Motor neuron (in vitro differentiated cells): ENCODE measurements at regions not wholly inside any gene's neighbourhood (a gene's known extent, or its start where the extent isn't known, plus 50 kb on each side); places are given as distances from the start of the nearest gene placed in this dataset.
A peak's percentile ranks its signal among the peaks of the same experiment; 100 is the strongest.

Experiments used
- ATAC-seq, 8 experiments: fragments of 200-7000 bp; cut with Tn5 transposase; replicated peaks in 6 of 8; 2 replicates each; pipeline ENCODE4 v1.8.0; 2021; ENCODE audit warnings: mild to moderate bottlenecking in 8 of 8, moderate library complexity in 8 of 8
- H3K27ac ChIP-seq, 2 donors: fragments of 250-450 bp; sonication (Bioruptor Pico); 2 replicates each; pipeline ENCODE4 v1.9.0; 2021; ENCODE audit warnings: antibody characterized with exemption in 2 of 2, mild to moderate bottlenecking in 2 of 2, moderate library complexity in 1 of 2
- H3K4me1 ChIP-seq, 2 donors: fragments of 250-450 bp; sonication (Bioruptor Pico); replicated peaks in 1 of 2; 2 replicates each; pipeline ENCODE4 v1.6.1; 2021; ENCODE audit warnings: antibody characterized with exemption in 2 of 2, mild to moderate bottlenecking in 2 of 2, moderate library complexity in 1 of 2
- H3K4me3 ChIP-seq, 5 donors: fragments of 250-450 bp; sonication (Bioruptor Pico); 2 replicates each; pipeline ENCODE4 v1.9.0; 2021; ENCODE audit warnings: antibody characterized with exemption in 5 of 5, mild to moderate bottlenecking in 5 of 5, moderate library complexity in 4 of 5
- WGBS, 10 experiments: fragments of 450-650 bp; shearing (Covaris generic); methylation state at CpG; one replicate each; pipeline ENCODE4 v1.0.0; 2022; 5-methylcytosine and 5-hydroxymethylcytosine counted together
- in situ Hi-C, 9 experiments: fragments of 400-800 bp; cut with MboI; loops; one replicate each; pipeline ENCODE4 v1.15.0; 2021; ENCODE audit warnings: low sequenced_read_pairs in 9 of 9, low pct_unique_long_range_greater_than_20kb in 2 of 9; ENCODE audit not compliant: unreplicated experiment in 9 of 9

DNA sequence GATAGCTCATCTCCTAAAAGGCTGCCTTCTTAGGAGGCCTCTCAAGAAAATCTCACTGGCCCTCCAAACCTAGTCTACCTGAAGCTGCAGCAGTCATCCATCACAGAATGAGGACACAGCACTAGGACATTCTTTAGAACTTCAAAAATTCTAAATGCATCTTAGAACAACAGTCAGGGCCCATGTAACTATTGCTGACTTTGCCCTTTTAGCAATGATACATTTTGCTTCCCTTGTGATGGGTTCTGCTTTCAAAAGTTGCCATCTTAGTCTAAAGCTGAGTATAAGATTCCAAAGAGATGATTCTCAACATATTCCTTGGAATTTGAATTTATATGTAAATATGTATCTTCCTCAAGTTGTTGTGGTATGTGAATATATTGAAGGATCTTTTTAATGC, 793.0 kb downstream of the RAB28 start:
- in situ Hi-C loops, result no loop called here
- H3K4me3 ChIP-seq, result no peak overlapping the region
- H3K4me1 ChIP-seq, result no peaks in the 10 kb centered on the region
- no peak overlapping the region for H3K27ac ChIP-seq
- no peak for ATAC-seq

DNA sequence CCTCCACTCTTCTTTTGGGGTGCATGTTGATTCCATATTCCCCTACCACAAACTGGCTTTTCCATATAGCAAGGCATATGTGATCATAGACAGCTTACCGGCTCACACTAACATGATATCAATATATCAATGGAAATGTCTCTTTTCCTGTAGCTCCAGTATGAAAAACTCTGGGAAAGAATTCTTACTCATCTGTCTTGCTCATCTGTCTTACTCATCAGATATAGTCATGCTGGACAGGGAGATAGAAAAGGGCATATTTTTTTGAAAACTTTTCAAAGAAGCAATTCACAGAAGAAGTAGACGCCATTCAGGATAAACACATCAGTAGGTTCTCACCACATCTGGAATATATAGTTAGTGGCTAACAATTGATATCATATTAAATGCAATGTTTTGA, 794.7 kb downstream of the RAB28 start:
- 38 to 100% (median 67%) methylated on average over 1 to 2 of the region's 2 CpGs; no CpG with 5 or more reads in 1 of the 10 experiments for WGBS, 10 experiments
- no peaks in the 10 kb centered on the region for H3K4me1 ChIP-seq
- no peak overlapping the region for H3K27ac ChIP-seq
- H3K4me3 ChIP-seq, result no peak overlapping the region
- peak in 1 of 8 experiments; percentile 24 for ATAC-seq
- in situ Hi-C loops, result no loop called here

DNA sequence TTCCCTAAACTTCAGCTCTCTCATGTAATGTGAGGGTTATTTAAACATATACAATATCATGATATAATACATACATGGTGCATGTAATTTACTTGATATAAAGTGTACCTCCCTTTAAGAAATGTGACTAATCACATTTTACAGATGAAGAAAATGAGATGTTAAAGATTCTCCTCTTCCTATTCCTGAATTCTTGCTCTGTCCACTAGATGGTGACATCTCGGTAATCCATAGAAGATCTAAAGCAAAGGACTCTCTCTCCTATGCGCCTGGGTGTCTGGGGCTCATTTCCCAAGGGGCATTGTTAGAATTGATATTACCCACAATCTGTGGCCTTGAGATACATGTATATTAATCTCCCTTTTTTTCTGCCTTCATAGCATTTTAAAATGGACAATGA, 804.9 kb downstream of the RAB28 start:
- no peak overlapping the region for H3K27ac ChIP-seq
- no peak overlapping the region for H3K4me3 ChIP-seq
- no peaks in the 10 kb centered on the region for H3K4me1 ChIP-seq
- in situ Hi-C loops, result no loop called here
- 0 to 83% (median 43%) methylated on average over 1 to 2 of the region's 2 CpGs; no CpG with 5 or more reads in 2 of the 10 experiments for WGBS, 10 experiments
- peak in 3 of 8 experiments; percentile 26 to 66 (median 51) for ATAC-seq

DNA sequence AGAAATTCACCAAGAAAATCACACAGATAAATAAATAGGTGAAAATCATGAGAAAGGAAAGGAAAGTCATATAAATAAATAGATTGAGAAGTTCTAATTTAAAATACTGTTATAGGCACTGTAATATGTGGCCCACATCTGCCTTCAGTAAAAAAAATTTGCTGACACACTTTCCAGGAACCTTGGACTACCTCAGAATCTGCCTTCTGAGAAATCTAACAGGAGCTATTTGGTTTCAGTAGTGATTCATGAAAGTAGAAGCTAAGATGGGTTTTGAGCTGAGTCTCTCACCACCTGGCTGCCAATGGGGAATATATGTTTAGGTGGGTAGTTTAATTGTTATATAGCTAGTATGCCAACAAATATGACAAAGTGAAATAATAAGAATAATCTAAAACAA, 810.0 kb downstream of the RAB28 start:
- Histone ChIP-seq H3K4me3 (no peak overlapping the region), H3K4me1 (no peaks in the 10 kb centered on the region), H3K27ac (no peak overlapping the region)
- no peak for ATAC-seq
- in situ Hi-C loops, result no loop called here

DNA sequence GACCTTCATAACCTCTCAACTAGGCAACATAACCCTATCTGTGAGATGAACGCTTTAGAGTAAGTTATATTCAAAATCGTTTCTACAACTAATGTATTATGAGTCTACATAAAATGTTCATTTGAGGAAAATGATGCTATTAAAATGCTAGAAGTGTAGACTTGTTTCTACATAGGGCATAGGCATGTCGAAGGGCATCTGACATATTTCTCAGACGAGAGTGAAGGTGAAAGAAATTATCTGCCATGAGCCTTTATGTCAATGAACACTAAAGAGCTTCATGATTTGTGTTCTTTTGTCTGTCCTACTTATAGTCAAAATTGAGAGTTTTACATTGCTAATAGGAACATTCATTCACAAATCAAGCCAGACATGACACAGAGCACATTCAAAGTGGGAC, 811.8 kb downstream of the RAB28 start:
- Histone ChIP-seq H3K4me3 (no peak overlapping the region), H3K27ac (no peak overlapping the region), H3K4me1 (no peaks in the 10 kb centered on the region)
- WGBS, 10 experiments, result 0 to 80% (median 47%) methylated on average over 1 to 4 of the region's 4 CpGs; no CpG with 5 or more reads in 2 of the 10 experiments
- in situ Hi-C loops, result no loop called here
- ATAC-seq, result peak in 1 of 8 experiments; percentile 81

DNA sequence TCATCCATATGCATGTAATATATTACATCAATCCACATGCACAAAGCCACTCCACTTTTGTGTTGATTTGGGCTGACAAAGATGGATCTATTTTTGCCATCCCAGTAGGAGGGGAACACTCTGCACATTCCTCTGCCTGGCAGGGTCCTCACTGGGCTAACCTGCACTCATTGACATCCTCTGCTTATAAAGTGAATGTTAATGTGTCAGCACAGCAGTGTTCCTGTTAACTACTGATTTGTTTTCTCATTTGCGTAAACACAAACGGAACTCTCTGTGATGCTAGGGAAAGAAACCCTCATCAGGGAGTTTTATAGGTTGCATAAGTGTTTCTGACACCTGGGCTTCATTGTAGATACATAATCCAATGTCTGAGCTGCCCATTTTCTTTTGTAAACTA, 826.0 kb downstream of the RAB28 start:
- in situ Hi-C loops, result no loop called here
- ATAC-seq, result no peak
- no peaks in the 10 kb centered on the region for H3K4me1 ChIP-seq
- H3K27ac ChIP-seq, result no peak overlapping the region
- 20 to 72% (median 41%) methylated on average over 1 to 2 of the region's 2 CpGs for WGBS, 10 experiments
- no peak overlapping the region for H3K4me3 ChIP-seq

DNA sequence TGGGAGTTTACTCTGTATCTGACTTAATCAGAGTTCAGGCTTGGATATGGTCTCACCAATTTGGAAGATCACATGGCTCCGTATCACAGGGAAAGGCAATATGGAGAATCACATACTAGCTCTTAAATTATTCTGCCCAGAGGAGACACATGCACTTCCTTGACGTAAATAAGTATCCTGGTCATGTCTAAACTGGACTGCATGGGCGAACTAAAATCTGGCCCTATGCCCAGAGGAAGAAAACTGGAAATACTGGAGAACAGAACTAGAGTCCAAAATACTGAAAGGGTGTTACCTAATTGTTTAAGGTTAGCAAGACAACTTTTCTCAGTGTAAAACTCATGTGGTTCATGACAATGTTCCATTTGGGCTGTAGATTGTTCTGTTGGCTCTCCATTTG, 832.3 kb downstream of the RAB28 start:
- WGBS, 10 experiments, result 0 to 100% (median 60%) methylated on average over 1 to 3 of the region's 3 CpGs; no CpG with 5 or more reads in 2 of the 10 experiments
- no peak for ATAC-seq
- Histone ChIP-seq H3K4me1 (no peaks in the 10 kb centered on the region), H3K27ac (no peak overlapping the region), H3K4me3 (no peak overlapping the region)
- in situ Hi-C loops, result no loop called here

DNA sequence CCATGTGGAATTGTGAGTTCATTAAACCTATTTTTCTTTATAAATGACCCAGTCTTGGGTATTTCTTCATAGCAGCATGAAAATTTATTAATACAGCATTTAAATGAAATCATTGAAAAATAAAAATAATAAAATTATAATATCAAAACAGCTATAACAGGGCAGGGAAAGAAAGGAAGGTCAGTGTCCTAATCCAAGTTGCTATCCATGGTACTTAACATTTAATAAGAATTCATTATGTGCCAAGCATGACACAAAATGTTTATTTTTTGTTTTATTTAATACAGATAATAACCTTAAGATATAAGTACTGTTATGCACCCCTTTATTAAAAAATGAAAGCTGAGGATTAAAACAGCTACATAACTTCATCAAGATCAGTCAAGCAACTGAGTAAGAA, 838.4 kb downstream of the RAB28 start:
- Histone ChIP-seq H3K27ac (no peak overlapping the region), H3K4me1 (no peaks in the 10 kb centered on the region), H3K4me3 (no peak overlapping the region)
- in situ Hi-C loops, result loop anchor here in 2 of 9 experiments (25.0 kb wide), 1 partner anchor 883 kb away; no protein-coding TSS in a partner anchor
- ATAC-seq, result no peak

DNA sequence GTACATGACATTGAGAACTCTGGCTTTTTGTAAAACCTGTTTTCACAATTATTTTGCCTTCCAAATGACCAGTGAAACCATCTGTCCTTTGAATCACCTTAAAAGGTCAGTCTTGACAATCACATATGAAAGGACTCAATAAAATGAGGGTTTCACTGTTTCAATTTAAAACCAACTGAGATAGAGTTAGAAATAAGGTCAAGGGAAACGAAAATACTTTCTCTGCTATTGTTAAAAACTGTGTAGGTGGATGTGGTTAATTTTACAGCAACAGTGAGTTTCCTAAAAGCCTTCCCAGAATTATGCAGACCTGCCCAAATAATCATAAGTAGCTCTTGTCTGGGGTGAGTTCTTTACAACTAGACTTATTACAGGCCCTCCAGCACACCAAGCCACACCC, 839.9 kb downstream of the RAB28 start:
- in situ Hi-C loops, result loop anchor here in 2 of 9 experiments (25.0 kb wide), 1 partner anchor 882 kb away; no protein-coding TSS in a partner anchor
- 0 to 100% (median 0%) methylated on average over 1 of the region's 1 CpG; no CpG with 5 or more reads in 3 of the 10 experiments for WGBS, 10 experiments
- no peak overlapping the region for H3K4me3 ChIP-seq
- ATAC-seq, result no peak
- H3K27ac ChIP-seq, result no peak overlapping the region
- no peaks in the 10 kb centered on the region for H3K4me1 ChIP-seq

DNA sequence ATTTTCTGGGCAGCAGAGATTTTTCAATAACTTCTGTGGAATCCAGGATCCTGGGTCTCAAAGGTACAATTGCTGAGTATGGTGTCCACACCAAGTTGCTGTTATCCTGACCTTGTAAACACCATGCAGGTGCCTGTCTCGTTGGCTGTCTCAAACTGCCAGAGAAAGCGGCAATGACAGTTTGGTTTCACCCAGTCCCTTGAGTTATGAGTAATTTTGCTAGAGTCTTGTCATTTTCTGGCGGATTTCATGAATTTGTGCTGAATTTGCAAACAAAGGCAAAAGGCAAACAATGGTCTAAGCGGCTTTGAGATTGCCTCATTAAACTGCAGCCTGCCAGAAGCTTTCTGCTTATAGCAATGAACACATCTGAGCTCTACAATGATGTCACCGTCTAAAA, 847.9 kb downstream of the RAB28 start:
- Histone ChIP-seq H3K4me1 (no peaks in the 10 kb centered on the region), H3K27ac (no peak overlapping the region), H3K4me3 (no peak overlapping the region)
- WGBS, 10 experiments, result 0 to 92% (median 80%) methylated on average over 2 to 5 of the region's 5 CpGs; no CpG with 5 or more reads in 1 of the 10 experiments
- no peak for ATAC-seq
- in situ Hi-C loops, result loop anchor here in 2 of 9 experiments (25.0 kb wide), 1 partner anchor 874 kb away; no protein-coding TSS in a partner anchor

DNA sequence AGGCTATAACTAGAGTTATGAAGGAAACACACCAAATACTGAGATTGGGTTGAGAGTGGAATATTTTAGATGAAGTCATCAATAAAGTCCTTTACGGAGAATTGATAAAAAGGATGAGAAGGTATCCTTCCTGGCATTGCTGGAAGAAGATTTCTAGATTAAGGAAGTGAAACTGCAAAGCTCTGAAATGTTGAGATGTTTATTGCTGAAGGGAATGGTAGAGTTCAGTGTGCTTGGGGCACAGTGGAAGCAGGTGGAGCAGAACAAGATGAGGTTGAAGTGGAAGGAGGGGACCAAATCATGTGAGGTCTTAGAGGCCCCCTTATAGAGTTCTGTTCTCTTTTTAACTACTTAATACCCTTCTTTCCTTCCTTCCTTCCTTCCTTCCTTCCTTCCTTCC, 848.5 kb downstream of the RAB28 start:
- H3K27ac ChIP-seq, result no peak overlapping the region
- H3K4me1 ChIP-seq, result no peaks in the 10 kb centered on the region
- WGBS, 10 experiments, result 0 to 93% (median 30%) methylated on average over 1 of the region's 1 CpG; no CpG with 5 or more reads in 3 of the 10 experiments
- H3K4me3 ChIP-seq, result no peak overlapping the region
- in situ Hi-C loops, result loop anchor here in 2 of 9 experiments (25.0 kb wide), 1 partner anchor 873 kb away; no protein-coding TSS in a partner anchor
- no peak for ATAC-seq

DNA sequence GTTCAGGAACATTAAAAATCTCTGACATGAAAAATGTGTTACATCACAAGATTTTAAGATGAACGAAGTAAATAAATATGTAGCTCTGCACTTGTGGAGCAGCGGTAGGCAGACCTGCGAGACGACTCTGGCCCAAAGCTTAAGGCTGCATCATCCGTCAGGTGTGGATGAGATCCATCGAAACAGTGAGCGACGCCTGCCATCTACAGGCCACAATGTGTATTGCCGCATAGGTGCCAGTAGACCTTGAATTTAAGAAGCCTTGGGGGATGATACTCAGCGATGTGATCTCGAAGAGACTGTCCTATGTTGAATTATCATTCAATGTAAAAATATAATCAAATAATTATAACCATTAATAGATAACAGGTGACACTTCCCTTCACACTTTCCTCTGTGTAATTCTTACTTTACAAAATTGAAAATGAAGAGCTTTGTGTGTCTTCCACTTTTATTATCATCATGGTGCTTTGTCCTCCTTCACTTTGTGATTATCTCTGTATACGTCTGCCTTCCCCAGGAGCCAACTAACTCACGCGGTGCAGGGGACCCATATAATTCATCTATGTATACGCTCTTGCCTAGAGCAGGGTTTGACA, 851.0 kb downstream of the RAB28 start:
- Histone ChIP-seq H3K4me3 (no peak overlapping the region), H3K4me1 (no peaks in the 10 kb centered on the region), H3K27ac (no peak overlapping the region)
- in situ Hi-C loops, result loop anchor here in 2 of 9 experiments (25.0 kb wide), 1 partner anchor 871 kb away; no protein-coding TSS in a partner anchor
- peak; percentile 78 to 95 (median 85) for ATAC-seq
- 0 to 19% (median 9%) methylated on average over 1 to 15 of the region's 15 CpGs; no CpG with 5 or more reads in 1 of the 10 experiments for WGBS, 10 experiments

DNA sequence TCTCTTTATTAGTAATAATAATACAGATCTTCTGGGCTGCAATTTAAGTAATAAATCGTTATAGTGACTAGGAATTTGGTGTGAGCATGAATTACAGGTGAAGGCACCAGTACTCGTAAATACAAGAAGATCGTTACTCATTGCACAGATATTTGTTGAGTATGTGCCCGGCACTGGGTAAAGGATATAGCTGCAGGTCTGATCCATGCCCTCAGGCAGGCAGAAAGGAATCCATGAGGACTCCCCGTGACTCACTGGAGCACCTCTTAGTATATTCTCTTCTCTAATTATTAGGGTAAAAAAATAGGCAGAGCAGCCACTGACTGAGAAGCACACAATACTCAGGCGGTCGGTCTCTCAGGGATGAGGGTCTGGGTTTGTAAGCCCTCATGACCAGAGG, 868.3 kb downstream of the RAB28 start:
- H3K27ac ChIP-seq, result no peak overlapping the region
- H3K4me1 ChIP-seq, result no peaks in the 10 kb centered on the region
- 0 to 100% (median 60%) methylated on average over 1 to 7 of the region's 7 CpGs; no CpG with 5 or more reads in 1 of the 10 experiments for WGBS, 10 experiments
- in situ Hi-C loops, result no loop called here
- no peak overlapping the region for H3K4me3 ChIP-seq
- ATAC-seq, result no peak

DNA sequence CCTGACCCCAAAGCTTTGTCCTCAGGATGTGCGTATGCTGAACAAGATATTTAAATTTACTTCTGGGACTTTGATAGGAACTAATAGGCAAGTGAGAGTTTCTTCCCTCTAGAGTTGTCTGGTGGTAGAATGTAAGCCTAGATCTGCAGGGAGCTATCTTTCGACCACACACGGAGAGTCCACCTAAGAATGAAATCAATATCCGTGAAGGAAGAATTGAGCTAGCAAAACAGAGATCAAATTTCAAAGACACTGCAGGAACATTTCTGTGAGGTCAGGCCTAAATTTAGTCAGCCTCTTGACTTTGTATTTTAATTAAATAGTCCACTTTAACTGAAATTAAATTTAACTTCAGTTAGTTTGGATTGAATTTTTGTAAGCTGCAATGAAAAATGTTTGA, 871.3 kb downstream of the RAB28 start:
- in situ Hi-C loops, result no loop called here
- 0 to 89% (median 55%) methylated on average over 1 to 4 of the region's 4 CpGs; no CpG with 5 or more reads in 2 of the 10 experiments for WGBS, 10 experiments

More for the DNA sequence above, 871.3 kb downstream of the RAB28 start:
- ATAC-seq, result no peak
- H3K4me3 ChIP-seq, result no peak overlapping the region
- no peaks in the 10 kb centered on the region for H3K4me1 ChIP-seq
- H3K27ac ChIP-seq, result no peak overlapping the region
